Body of pancreas (tissue), 4 donors: ENCODE measurements at regions not wholly inside any gene's neighbourhood (a gene's known extent, or its start where the extent isn't known, plus 50 kb on each side); places are given as distances from the start of the nearest gene placed in this dataset.

Experiments
- ATAC-seq: fragments of 150-250 bp; one replicate; pipeline ENCODE4 v1.9.1; 2016
- DNase-seq, 4 donors: peaks; one replicate each; pipeline ENCODE4 v3.0.0-alpha.2; 2019
- H3K27ac ChIP-seq, 4 donors: fragments of 200-600 bp; sonication (generic); 1 replicate in 3 of 4; 2 replicates in 1 of 4; pipeline versions ENCODE4 v1.5.1 to v1.6.1; 2016 to 2019; ENCODE audit warnings: mild to moderate bottlenecking in 1 of 4, mixed read lengths in 1 of 4, moderate library complexity in 1 of 4
- H3K27me3 ChIP-seq, 2 donors: fragments of 200-600 bp; sonication (generic); one replicate each; pipeline ENCODE4 v1.6.0; 2016; ENCODE audit warnings: mild to moderate bottlenecking in 1 of 2
- H3K36me3 ChIP-seq, 2 donors: fragments of 200-600 bp; sonication (generic); replicated peaks in 1 of 2; 2 replicates each; pipeline ENCODE4 v1.5.1; 2016; ENCODE audit warnings: low read depth in 2 of 2; ENCODE audit not compliant: insufficient read depth in 1 of 2
- H3K4me1 ChIP-seq: fragments of 200-600 bp; sonication (generic); one replicate; pipeline ENCODE4 v1.6.0; 2016
- H3K4me3 ChIP-seq, 2 donors: fragments of 200-600 bp; sonication (generic); 1 replicate in 1 of 2; 2 replicates in 1 of 2; pipeline ENCODE4 v1.5.1; 2016 to 2019
- H3K9me3 ChIP-seq, 3 donors: fragments of 200-600 bp; sonication (generic); 1 replicate in 2 of 3; 2 replicates in 1 of 3; pipeline ENCODE4 v1.5.1; 2016
- POLR2A ChIP-seq, 3 donors: fragments of 450-650 bp; IDR thresholded peaks; one replicate each; pipeline ENCODE4 v1.6.1; 2016; ENCODE audit warnings: antibody characterized with exemption in 3 of 3, mild to moderate bottlenecking in 2 of 3
- WGBS, 2 donors: methylation state at CpG; one replicate each; pipeline ENCODE4 v1.1.5; 2017; 5-methylcytosine and 5-hydroxymethylcytosine counted together
- intact Hi-C: fragments of 100-400 bp; cut with DNase I; formaldehyde crosslinking; loops from one replicate; pipeline ENCODE4 v1.15.1; 2023
- TF ChIP-seq, protein P1 (sequence below), 7 experiments: fragments of 450-650 bp in 4 of 7; fragments of 200-600 bp in 3 of 7; sonication (generic) in 3 of 7; IDR thresholded peaks; one replicate each; pipeline ENCODE4 v1.5.1; 2016 to 2019; ENCODE audit warnings: antibody characterized with exemption in 7 of 7

DNA sequence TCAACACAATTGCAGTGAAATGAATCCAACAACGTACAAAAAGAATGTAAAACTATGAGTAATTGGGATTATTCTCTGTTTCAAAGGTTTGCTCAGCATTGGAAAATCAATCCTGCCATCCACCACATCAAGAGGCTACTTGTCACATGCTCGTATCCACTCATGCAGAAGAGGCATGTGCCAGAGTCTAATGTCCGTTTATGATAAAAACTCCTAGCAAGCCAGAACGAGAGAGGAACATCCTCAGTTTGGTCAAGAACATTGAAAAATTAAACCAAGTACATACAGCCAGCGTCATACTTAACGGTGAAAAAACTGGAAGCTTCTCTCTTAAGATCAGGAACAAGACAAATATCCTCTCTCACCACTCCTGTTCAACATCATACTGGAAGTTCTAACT is 563.9 kb upstream of the TMEM132C start:
- ATAC-seq = no peak
- no peak for TF ChIP-seq POLR2A (IDR thresholded peaks at IDR 0.05)
- TF ChIP-seq, protein P1, sequence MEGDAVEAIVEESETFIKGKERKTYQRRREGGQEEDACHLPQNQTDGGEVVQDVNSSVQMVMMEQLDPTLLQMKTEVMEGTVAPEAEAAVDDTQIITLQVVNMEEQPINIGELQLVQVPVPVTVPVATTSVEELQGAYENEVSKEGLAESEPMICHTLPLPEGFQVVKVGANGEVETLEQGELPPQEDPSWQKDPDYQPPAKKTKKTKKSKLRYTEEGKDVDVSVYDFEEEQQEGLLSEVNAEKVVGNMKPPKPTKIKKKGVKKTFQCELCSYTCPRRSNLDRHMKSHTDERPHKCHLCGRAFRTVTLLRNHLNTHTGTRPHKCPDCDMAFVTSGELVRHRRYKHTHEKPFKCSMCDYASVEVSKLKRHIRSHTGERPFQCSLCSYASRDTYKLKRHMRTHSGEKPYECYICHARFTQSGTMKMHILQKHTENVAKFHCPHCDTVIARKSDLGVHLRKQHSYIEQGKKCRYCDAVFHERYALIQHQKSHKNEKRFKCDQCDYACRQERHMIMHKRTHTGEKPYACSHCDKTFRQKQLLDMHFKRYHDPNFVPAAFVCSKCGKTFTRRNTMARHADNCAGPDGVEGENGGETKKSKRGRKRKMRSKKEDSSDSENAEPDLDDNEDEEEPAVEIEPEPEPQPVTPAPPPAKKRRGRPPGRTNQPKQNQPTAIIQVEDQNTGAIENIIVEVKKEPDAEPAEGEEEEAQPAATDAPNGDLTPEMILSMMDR (IDR thresholded peaks at IDR 0.05) = no peak
- intact Hi-C loops = no loop called here
- Histone ChIP-seq H3K9me3 (no peaks in the 10 kb centered on the region), H3K4me1 (no peaks in the 10 kb centered on the region), H3K27ac (no peak overlapping the region), H3K27me3 (no peaks in the 10 kb centered on the region), H3K36me3 (no peaks in the 10 kb centered on the region), H3K4me3 (no peak overlapping the region)
- DNase-seq = no peak
- WGBS, 2 donors = 44 to 56% methylated on average over 6 of the region's 6 CpGs

DNA sequence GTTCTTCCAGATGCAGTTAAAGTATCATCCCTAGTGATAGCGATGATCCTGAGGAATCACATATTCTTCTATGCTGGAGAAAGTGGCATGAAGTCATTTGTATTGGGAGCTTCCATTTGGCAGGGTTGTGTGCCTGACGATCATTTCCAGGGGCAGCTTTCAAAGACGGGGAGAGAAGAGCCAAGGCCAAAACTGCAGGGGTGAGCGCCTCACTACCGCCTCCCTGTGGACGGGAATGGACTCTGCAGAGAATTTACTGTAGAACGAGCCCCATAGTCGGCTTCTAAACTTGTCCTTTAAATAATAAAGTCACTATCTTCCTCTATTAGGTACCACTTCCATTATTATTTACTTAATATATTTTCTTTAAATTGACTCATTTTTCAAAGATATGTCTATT is 555.9 kb upstream of the TMEM132C start:
- Histone ChIP-seq H3K4me1 (no peaks in the 10 kb centered on the region), H3K36me3 (no peaks in the 10 kb centered on the region), H3K9me3 (no peaks in the 10 kb centered on the region), H3K27ac (no peak overlapping the region), H3K4me3 (no peak overlapping the region), H3K27me3 (no peaks in the 10 kb centered on the region)
- WGBS, 2 donors = 25 to 38% methylated on average over 8 of the region's 8 CpGs
- no peak for DNase-seq
- TF ChIP-seq, protein P1 (IDR thresholded peaks at IDR 0.05) = no peak
- TF ChIP-seq POLR2A (IDR thresholded peaks at IDR 0.05) = no peak
- no peak for ATAC-seq
- intact Hi-C loops = no loop called here

DNA sequence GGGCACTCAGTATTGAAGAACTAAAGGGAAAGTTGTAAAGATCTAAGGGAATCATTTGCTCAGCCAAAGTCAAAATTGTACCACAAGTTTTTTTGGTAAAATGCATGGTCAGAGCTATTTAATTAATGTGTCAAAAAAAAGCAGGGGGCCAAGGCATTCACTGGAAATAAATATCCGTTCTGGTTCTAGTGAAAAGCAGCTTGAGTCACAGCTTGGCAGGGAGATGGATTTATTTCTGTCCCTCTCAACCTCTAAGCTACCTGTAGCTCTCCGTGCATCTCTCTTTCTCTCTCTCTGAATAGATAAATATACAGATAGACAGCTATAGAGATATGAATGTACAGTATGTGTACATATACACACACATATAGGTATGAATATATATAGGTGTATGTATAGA is 554.4 kb upstream of the TMEM132C start:
- ATAC-seq = no peak
- TF ChIP-seq, protein P1 (IDR thresholded peaks at IDR 0.05) = no peak
- TF ChIP-seq POLR2A (IDR thresholded peaks at IDR 0.05) = no peak
- intact Hi-C loops = no loop called here
- H3K4me3 ChIP-seq = no peak overlapping the region
- H3K27me3 ChIP-seq = no peaks in the 10 kb centered on the region
- WGBS, 2 donors = 40 to 41% methylated on average over 2 of the region's 2 CpGs
- H3K9me3 ChIP-seq = no peaks in the 10 kb centered on the region
- no peaks in the 10 kb centered on the region for H3K4me1 ChIP-seq
- no peak overlapping the region for H3K27ac ChIP-seq
- no peaks in the 10 kb centered on the region for H3K36me3 ChIP-seq
- DNase-seq = no peak

DNA sequence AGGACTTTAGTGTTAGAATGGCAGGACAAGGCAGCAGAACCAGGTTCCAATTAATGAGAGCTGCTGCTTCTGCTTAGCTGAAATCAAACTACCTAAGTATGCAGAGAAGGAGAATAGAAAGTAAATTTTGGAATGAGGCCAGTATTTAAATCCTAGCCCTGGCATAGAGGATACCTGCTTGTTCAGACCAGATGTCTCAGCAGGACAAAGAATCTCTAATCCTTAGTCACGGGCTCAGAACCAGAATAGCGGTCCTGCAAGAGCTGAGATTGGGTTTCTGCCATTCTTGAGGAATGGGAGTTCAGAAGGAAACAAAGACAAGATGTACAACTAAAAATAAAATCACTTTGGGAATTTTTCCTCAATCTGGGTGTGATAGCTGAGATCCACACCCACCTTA is 550.8 kb upstream of the TMEM132C start:
- intact Hi-C loops = no loop called here

DNA sequence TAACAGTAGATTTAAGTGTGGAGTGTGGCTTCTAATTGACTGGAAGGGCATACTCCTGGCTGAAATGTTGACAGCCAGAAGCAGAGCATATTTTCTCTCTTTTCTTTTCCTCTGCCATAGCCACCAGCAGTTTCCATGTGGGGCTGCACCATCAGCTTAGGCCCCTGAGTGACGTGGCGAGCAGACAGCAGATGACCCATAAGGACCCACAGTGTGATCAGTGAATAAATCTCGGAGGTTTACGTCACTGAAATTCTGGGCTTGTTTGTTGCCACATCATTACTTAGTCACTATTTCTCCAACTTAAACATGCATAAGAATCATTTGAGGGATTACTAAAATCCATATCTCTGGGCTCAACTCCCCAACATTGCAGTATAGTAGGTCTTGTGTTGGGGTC is 549.7 kb upstream of the TMEM132C start:
- TF ChIP-seq POLR2A (IDR thresholded peaks at IDR 0.05) = no peak
- TF ChIP-seq, protein P1 (IDR thresholded peaks at IDR 0.05) = no peak
- Histone ChIP-seq H3K9me3 (no peaks in the 10 kb centered on the region), H3K4me1 (no peaks in the 10 kb centered on the region), H3K4me3 (no peak overlapping the region), H3K27ac (no peak overlapping the region), H3K36me3 (no peaks in the 10 kb centered on the region), H3K27me3 (no peaks in the 10 kb centered on the region)
- intact Hi-C loops = no loop called here
- DNase-seq (no peak), ATAC-seq (no peak)
- 59 to 75% methylated on average over 4 of the region's 4 CpGs for WGBS, 2 donors

More for the DNA sequence above, 550.8 kb upstream of the TMEM132C start:
- TF ChIP-seq, protein P1 (IDR thresholded peaks at IDR 0.05) = no peak
- TF ChIP-seq POLR2A (IDR thresholded peaks at IDR 0.05) = no peak
- H3K9me3 ChIP-seq = no peaks in the 10 kb centered on the region
- H3K27me3 ChIP-seq = no peaks in the 10 kb centered on the region
- 57 to 64% methylated on average over 2 of the region's 2 CpGs for WGBS, 2 donors
- no peaks in the 10 kb centered on the region for H3K4me1 ChIP-seq
- H3K4me3 ChIP-seq = no peak overlapping the region
- no peaks in the 10 kb centered on the region for H3K36me3 ChIP-seq
- ATAC-seq = no peak
- no peak overlapping the region for H3K27ac ChIP-seq
- DNase-seq = no peak
